K562 (cell line): ENCODE measurements at regions not wholly inside any gene's neighbourhood (a gene's known extent, or its start where the extent isn't known, plus 50 kb on each side); places are given as distances from the start of the nearest gene placed in this dataset.
A peak's percentile ranks its signal among the peaks of the same experiment; 100 is the strongest.

Experiments used
- ATAC-seq: fragments of 200-7000 bp; cut with Tn5 transposase; 3 replicates; pipeline ENCODE4 v1.9.1; 2020; ENCODE audit warnings: moderate library complexity
- BruUV-seq: library from RNA; stranded (reverse); fragments of 400-500 nt; replicated peaks from 2 replicates; lab custom pipeline; 2021; lab: Mats Ljungman, UMichigan
- CTCF ChIA-PET: fragments of 300-600 bp; formaldehyde crosslinking; extraction: SDS; loops from one replicate; lab custom pipeline; 2021; ENCODE audit warnings: low intra/inter-chr PET ratio; lab: Yijun Ruan, JAX
- POLR2A ChIA-PET: fragments of 300-600, 350-650 bp; sonication (Branson Sonifier 250); formaldehyde crosslinking; extraction: SDS; loops from one replicate; lab custom pipeline; 2021; ENCODE audit warnings: antibody characterized with exemption, inconsistent platforms; lab: Yijun Ruan, JAX
- DNase-seq, 4 experiments: peaks; one replicate each; pipeline versions ENCODE4 v3.0.0 to v3.0.0-alpha.2; 2011 to 2018; ENCODE audit warnings: low spot score in 3 of 4, mixed read lengths in 3 of 4; ENCODE audit errors: extremely low read depth in 1 of 4
- FAIRE-seq: peaks from 2 replicates; lab custom pipeline; 2011; peaks lifted over from hg19 to GRCh38; lab: Jason Lieb, UNC
- H2AFZ ChIP-seq: 2 replicates; pipeline ENCODE4 v1.6.0; 2011; ENCODE audit warnings: low read depth, low read length, control low read depth, inconsistent platforms
- H3K27ac ChIP-seq: fragments of 200-600 bp; 3 replicates; pipeline ENCODE4 v1.8.0; 2011; ENCODE audit warnings: low read depth, mild to moderate bottlenecking, control low read depth, inconsistent platforms, low read length, moderate library complexity, mixed read lengths; ENCODE audit errors: extremely low read depth
- H3K27me3 ChIP-seq, 2 experiments: fragments of 300-600 bp in 1 of 2; 2 replicates in 1 of 2; 3 replicates in 1 of 2; pipeline versions ENCODE4 v1.6.0 to v1.8.0; 2011; ENCODE audit warnings: inconsistent platforms in 2 of 2, low read length in 2 of 2, mild to moderate bottlenecking in 1 of 2, mixed read lengths in 1 of 2, moderate library complexity in 1 of 2; ENCODE audit not compliant: control insufficient read depth in 2 of 2, insufficient read depth in 2 of 2
- H3K36me3 ChIP-seq: fragments of 300-600 bp; 3 replicates; pipeline ENCODE4 v1.8.0; 2011; ENCODE audit warnings: mild to moderate bottlenecking, low read length, inconsistent platforms; ENCODE audit not compliant: control insufficient read depth, insufficient read depth
- H3K4me1 ChIP-seq, 2 experiments: fragments of 200-600 bp in 1 of 2; replicated peaks in 1 of 2; 2 replicates in 1 of 2; 3 replicates in 1 of 2; pipeline versions ENCODE4 v1.5.1 to v1.8.0; 2011; ENCODE audit warnings: inconsistent platforms in 2 of 2, low read length in 2 of 2, mild to moderate bottlenecking in 1 of 2, mixed read lengths in 1 of 2, moderate library complexity in 1 of 2; ENCODE audit not compliant: control insufficient read depth in 2 of 2, insufficient read depth in 2 of 2
- H3K4me2 ChIP-seq: 2 replicates; pipeline ENCODE4 v1.6.1; 2011; ENCODE audit warnings: low read length, control low read depth, inconsistent platforms, mixed read lengths; ENCODE audit not compliant: insufficient read depth
- H3K4me3 ChIP-seq: fragments of 200-600 bp; sonication (generic), shearing (Covaris generic); 2 replicates; pipeline ENCODE4 v1.5.1; 2016; ENCODE audit warnings: control low read depth, inconsistent platforms
- H3K79me2 ChIP-seq: fragments of 200-600 bp; 3 replicates; pipeline ENCODE4 v1.8.0; 2011; ENCODE audit warnings: low read length, inconsistent platforms; ENCODE audit not compliant: control insufficient read depth, insufficient read depth
- H3K9ac ChIP-seq, 2 experiments: 2 replicates each; pipeline versions ENCODE4 v1.6.0 to v1.6.1; 2011; ENCODE audit warnings: low read depth in 2 of 2, low read length in 2 of 2, control low read depth in 1 of 2, inconsistent platforms in 1 of 2, mild to moderate bottlenecking in 1 of 2, mixed read lengths in 1 of 2; ENCODE audit not compliant: insufficient read depth in 1 of 2
- H3K9me1 ChIP-seq: one replicate; pipeline ENCODE4 v1.6.0; 2011; ENCODE audit warnings: inconsistent platforms, mild to moderate bottlenecking, low read length, moderate library complexity; ENCODE audit not compliant: control insufficient read depth, insufficient read depth
- H3K9me3 ChIP-seq: replicated peaks from 2 replicates; pipeline ENCODE4 v1.5.1; 2011; ENCODE audit warnings: low read depth, low read length, inconsistent platforms; ENCODE audit not compliant: control insufficient read depth, insufficient read depth
- H4K20me1 ChIP-seq: replicated peaks from 2 replicates; pipeline ENCODE4 v1.6.1; 2011; ENCODE audit warnings: low read length, inconsistent platforms, mixed read lengths; ENCODE audit not compliant: control insufficient read depth, insufficient read depth
- ATF7 ChIP-seq: fragments of 450-650 bp; IDR thresholded peaks from 2 replicates; pipeline ENCODE4 v1.7.1; 2014; ENCODE audit warnings: mild to moderate bottlenecking, moderate library complexity
- CBX1 ChIP-seq: sonication (generic); IDR thresholded peaks from 2 replicates; pipeline ENCODE4 v1.6.1; 2016; ENCODE audit warnings: antibody characterized with exemption, low read depth, mild to moderate bottlenecking
- RBM15 ChIP-seq: fragments of 200-400 bp; formaldehyde crosslinking; IDR thresholded peaks from 2 replicates; pipeline ENCODE4 v1.6.1; 2018; ENCODE audit warnings: mild to moderate bottlenecking, low read length, moderate library complexity; ENCODE audit not compliant: insufficient read depth
- TSC22D4 ChIP-seq: fragments of 450-650 bp; IDR thresholded peaks from 2 replicates; pipeline ENCODE4 v1.6.1; 2016; ENCODE audit warnings: missing genetic modification characterization, missing biosample characterization, control low read depth
- XRCC3 ChIP-seq: fragments of 450-650 bp; IDR thresholded peaks from 2 replicates; pipeline ENCODE4 v1.6.1; 2017; ENCODE audit warnings: mild to moderate bottlenecking, moderate library complexity
- WGBS: fragments of 100-300 bp; shearing (Covaris generic); methylation state at CpG from one replicate; pipeline ENCODE4 v1.1.6; 2016; ENCODE audit warnings: low coverage, mixed read lengths; ENCODE audit not compliant: insufficient coverage; ENCODE audit errors: missing lambda C conversion rate; 5-methylcytosine and 5-hydroxymethylcytosine counted together
- in situ Hi-C: fragments of 300-500 bp; cut with MboI; formaldehyde crosslinking; loops from 4 replicates; pipeline ENCODE4 v1.15.0; 2018; ENCODE audit warnings: inconsistent platforms, mixed read lengths
- intact Hi-C: fragments of 100-400 bp; cut with micrococcal nuclease; formaldehyde crosslinking; loops from 2 replicates; pipeline ENCODE4 v1.14.2; 2022
- TF ChIP-seq, protein P1 (sequence below): conservative IDR thresholded peaks from 2 replicates; pipeline ENCODE4 v1.6.1; 2011; ENCODE audit warnings: low read depth, mild to moderate bottlenecking, low read length; ENCODE audit not compliant: control insufficient read depth
- TF ChIP-seq, protein P2 (sequence below): fragments of 450-650 bp; IDR thresholded peaks from 2 replicates; pipeline ENCODE4 v1.6.1; 2017; ENCODE audit warnings: antibody characterized with exemption
- TF ChIP-seq, protein P3 (sequence below), 2 experiments: fragments of 450-650 bp; IDR thresholded peaks; 2 replicates each; pipeline ENCODE4 v1.6.1; 2016
- TF ChIP-seq, protein P4 (sequence below): IDR thresholded peaks from 3 replicates; pipeline ENCODE4 v1.6.1; 2011; ENCODE audit warnings: borderline replicate concordance, mild to moderate bottlenecking, moderate library complexity; ENCODE audit not compliant: insufficient read length; ENCODE audit errors: extremely low read depth

DNA sequence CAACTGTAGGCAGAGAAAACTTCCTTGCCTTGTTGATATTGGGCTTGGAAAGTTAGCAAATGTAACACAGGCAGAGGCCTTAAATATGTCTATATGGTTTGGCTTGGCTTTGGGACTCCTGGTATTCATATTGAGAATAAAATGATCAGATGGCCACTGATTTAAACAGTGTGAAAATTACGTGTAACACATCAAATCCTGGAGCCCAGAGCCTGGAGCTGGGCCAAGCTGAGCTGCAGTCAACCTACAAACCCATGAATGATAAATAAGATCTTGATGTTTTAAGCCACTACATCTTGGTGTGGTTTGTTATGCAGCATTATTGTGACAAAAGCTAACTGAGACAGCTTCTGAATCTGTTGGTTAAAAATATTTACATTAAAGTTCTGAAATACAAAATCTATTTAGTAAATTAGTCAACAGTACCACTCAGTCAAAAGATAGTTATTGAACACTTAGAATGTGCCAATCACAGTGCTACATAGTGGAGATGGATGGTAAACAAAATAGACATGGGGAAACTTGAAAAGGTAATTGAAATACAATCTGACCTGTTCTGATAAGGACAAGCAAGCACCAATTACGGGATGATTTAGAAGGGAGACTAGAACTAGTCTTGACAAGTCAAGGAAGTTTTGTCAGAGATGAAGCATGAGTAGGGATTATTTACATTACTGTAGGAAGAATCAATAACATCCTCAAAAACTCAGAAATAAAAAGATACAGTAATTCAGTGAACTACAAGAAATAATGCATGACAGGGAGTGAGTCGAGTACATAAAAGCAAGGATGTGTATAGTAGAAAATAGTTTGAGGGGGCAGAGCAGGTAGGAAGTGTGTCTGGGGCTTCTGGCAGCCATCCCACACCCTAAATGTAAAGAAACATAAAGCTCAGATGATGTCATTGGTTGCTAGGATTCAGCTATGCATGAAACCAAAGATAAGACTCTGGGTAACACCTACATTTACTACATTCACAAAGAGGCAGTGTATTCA, 157.7 kb downstream of the HNMT start:
- Histone ChIP-seq H3K4me1 (no peaks in the 10 kb centered on the region), H3K9ac (no peak overlapping the region), H3K27me3 (no peaks in the 10 kb centered on the region), H3K9me3 (no peaks in the 10 kb centered on the region), H3K27ac (no peak overlapping the region), H3K4me2 (no peak overlapping the region), H3K4me3 (no peak overlapping the region), H3K9me1 (no peaks in the 10 kb centered on the region), H4K20me1 (no peaks in the 10 kb centered on the region), H3K36me3 (no peaks in the 10 kb centered on the region), H3K79me2 (no peaks in the 10 kb centered on the region), H2AFZ (no peak overlapping the region)
- CTCF ChIA-PET, result no interaction called here
- in situ Hi-C loops, result no loop called here
- ATAC-seq (peak; percentile 36; the same call in 2 of the 3 replicates), DNase-seq (peak in 2 of 4 experiments; percentile 10 to 25), FAIRE-seq (no peak)
- no TSS peak for BruUV-seq
- intact Hi-C loops, result no loop called here
- WGBS, result 2% methylated on average over 3 of the region's 3 CpGs
- POLR2A ChIA-PET, result no interaction called here
- TF ChIP-seq TSC22D4 (tag) (no peak), CBX1 (no peak), RBM15 (no peak), ATF7 (peak; percentile 55; the same call in 1 of the 2 replicates), XRCC3 (no peak)
- TF ChIP-seq, protein P1, sequence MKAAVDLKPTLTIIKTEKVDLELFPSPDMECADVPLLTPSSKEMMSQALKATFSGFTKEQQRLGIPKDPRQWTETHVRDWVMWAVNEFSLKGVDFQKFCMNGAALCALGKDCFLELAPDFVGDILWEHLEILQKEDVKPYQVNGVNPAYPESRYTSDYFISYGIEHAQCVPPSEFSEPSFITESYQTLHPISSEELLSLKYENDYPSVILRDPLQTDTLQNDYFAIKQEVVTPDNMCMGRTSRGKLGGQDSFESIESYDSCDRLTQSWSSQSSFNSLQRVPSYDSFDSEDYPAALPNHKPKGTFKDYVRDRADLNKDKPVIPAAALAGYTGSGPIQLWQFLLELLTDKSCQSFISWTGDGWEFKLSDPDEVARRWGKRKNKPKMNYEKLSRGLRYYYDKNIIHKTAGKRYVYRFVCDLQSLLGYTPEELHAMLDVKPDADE, result no peak
- TF ChIP-seq, protein P2, sequence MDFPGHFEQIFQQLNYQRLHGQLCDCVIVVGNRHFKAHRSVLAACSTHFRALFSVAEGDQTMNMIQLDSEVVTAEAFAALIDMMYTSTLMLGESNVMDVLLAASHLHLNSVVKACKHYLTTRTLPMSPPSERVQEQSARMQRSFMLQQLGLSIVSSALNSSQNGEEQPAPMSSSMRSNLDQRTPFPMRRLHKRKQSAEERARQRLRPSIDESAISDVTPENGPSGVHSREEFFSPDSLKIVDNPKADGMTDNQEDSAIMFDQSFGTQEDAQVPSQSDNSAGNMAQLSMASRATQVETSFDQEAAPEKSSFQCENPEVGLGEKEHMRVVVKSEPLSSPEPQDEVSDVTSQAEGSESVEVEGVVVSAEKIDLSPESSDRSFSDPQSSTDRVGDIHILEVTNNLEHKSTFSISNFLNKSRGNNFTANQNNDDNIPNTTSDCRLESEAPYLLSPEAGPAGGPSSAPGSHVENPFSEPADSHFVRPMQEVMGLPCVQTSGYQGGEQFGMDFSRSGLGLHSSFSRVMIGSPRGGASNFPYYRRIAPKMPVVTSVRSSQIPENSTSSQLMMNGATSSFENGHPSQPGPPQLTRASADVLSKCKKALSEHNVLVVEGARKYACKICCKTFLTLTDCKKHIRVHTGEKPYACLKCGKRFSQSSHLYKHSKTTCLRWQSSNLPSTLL, result no peak
- TF ChIP-seq, protein P3, sequence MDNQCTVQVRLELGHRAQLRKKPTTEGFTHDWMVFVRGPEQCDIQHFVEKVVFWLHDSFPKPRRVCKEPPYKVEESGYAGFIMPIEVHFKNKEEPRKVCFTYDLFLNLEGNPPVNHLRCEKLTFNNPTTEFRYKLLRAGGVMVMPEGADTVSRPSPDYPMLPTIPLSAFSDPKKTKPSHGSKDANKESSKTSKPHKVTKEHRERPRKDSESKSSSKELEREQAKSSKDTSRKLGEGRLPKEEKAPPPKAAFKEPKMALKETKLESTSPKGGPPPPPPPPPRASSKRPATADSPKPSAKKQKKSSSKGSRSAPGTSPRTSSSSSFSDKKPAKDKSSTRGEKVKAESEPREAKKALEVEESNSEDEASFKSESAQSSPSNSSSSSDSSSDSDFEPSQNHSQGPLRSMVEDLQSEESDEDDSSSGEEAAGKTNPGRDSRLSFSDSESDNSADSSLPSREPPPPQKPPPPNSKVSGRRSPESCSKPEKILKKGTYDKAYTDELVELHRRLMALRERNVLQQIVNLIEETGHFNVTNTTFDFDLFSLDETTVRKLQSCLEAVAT (IDR thresholded peaks at IDR 0.05), result no peak
- TF ChIP-seq, protein P4, sequence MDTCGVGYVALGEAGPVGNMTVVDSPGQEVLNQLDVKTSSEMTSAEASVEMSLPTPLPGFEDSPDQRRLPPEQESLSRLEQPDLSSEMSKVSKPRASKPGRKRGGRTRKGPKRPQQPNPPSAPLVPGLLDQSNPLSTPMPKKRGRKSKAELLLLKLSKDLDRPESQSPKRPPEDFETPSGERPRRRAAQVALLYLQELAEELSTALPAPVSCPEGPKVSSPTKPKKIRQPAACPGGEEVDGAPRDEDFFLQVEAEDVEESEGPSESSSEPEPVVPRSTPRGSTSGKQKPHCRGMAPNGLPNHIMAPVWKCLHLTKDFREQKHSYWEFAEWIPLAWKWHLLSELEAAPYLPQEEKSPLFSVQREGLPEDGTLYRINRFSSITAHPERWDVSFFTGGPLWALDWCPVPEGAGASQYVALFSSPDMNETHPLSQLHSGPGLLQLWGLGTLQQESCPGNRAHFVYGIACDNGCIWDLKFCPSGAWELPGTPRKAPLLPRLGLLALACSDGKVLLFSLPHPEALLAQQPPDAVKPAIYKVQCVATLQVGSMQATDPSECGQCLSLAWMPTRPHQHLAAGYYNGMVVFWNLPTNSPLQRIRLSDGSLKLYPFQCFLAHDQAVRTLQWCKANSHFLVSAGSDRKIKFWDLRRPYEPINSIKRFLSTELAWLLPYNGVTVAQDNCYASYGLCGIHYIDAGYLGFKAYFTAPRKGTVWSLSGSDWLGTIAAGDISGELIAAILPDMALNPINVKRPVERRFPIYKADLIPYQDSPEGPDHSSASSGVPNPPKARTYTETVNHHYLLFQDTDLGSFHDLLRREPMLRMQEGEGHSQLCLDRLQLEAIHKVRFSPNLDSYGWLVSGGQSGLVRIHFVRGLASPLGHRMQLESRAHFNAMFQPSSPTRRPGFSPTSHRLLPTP, result no peak
